ENCODE measurements at regions not wholly inside any gene's neighbourhood (a gene's known extent, or its start where the extent isn't known, plus 50 kb on each side); places are given as distances from the start of the nearest gene placed in this dataset.

DNA sequence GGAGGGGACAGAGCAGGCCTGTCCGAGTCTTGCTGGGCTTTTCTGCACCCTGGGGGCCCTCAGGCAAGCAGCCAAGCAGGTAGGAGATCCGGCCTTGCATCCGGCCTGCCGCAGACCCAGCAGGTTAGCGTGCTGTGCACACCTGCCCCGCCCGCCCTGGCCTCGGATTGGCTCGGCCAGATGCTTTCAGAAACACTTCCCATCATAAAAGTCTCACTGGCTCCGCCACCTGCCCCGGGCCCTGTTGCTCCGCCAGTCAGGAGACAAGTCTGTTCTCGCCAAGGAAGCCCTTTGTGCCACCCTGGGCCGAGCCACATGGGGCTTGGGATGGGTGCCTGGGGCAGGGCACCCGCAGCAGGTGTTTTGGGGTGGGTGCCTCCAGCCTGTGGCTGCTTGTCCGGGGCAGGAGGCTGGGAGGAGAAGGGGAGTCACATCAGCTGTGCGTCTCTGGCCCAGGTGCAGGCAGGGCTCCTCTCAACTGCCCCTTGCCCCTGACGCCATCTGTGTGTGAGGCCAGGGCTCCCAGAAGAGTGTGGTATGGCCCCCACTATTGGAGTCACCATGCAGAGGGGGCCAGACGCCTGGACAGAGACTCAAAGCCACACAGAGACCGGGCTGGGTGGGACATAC, 228.2 kb upstream of the GSE1 start:
- Histone ChIP-seq H3K4me2 (ENCODE audit: low read length) (no peak overlapping the region), H3K9ac (ENCODE audit: low read length) (no peak overlapping the region), H3K79me2 (replicated peaks; ENCODE audit: insufficient read depth, low read length) (no peaks in the 10 kb centered on the region), H2AFZ (ENCODE audit: low read depth, low read length) (no peak overlapping the region), H3K4me3 (ENCODE audit: low read length) (no peak overlapping the region), H3K27ac (ENCODE audit: low read length) (no peak overlapping the region), H3K27me3 (ENCODE audit: insufficient read depth, low read depth, low read length) (no peaks in the 10 kb centered on the region), H3K36me3 (ENCODE audit: insufficient read depth, low read length) (no peaks in the 10 kb centered on the region), H3K9me2 (ENCODE audit: insufficient read depth, low read length) (no peaks in the 10 kb centered on the region), H4K20me1 (ENCODE audit: insufficient read depth) (no peaks in the 10 kb centered on the region), H3F3A (ENCODE audit: insufficient read depth, low read length, poor library complexity, severe bottlenecking) (no peaks in the 10 kb centered on the region), H3K9me3 (ENCODE audit: low read length) (no peaks in the 10 kb centered on the region)
- TF ChIP-seq, protein P1, sequence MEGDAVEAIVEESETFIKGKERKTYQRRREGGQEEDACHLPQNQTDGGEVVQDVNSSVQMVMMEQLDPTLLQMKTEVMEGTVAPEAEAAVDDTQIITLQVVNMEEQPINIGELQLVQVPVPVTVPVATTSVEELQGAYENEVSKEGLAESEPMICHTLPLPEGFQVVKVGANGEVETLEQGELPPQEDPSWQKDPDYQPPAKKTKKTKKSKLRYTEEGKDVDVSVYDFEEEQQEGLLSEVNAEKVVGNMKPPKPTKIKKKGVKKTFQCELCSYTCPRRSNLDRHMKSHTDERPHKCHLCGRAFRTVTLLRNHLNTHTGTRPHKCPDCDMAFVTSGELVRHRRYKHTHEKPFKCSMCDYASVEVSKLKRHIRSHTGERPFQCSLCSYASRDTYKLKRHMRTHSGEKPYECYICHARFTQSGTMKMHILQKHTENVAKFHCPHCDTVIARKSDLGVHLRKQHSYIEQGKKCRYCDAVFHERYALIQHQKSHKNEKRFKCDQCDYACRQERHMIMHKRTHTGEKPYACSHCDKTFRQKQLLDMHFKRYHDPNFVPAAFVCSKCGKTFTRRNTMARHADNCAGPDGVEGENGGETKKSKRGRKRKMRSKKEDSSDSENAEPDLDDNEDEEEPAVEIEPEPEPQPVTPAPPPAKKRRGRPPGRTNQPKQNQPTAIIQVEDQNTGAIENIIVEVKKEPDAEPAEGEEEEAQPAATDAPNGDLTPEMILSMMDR (IDR thresholded peaks at IDR 0.05; ENCODE audit: poor library complexity, severe bottlenecking): no peak
- TF ChIP-seq, protein P2, sequence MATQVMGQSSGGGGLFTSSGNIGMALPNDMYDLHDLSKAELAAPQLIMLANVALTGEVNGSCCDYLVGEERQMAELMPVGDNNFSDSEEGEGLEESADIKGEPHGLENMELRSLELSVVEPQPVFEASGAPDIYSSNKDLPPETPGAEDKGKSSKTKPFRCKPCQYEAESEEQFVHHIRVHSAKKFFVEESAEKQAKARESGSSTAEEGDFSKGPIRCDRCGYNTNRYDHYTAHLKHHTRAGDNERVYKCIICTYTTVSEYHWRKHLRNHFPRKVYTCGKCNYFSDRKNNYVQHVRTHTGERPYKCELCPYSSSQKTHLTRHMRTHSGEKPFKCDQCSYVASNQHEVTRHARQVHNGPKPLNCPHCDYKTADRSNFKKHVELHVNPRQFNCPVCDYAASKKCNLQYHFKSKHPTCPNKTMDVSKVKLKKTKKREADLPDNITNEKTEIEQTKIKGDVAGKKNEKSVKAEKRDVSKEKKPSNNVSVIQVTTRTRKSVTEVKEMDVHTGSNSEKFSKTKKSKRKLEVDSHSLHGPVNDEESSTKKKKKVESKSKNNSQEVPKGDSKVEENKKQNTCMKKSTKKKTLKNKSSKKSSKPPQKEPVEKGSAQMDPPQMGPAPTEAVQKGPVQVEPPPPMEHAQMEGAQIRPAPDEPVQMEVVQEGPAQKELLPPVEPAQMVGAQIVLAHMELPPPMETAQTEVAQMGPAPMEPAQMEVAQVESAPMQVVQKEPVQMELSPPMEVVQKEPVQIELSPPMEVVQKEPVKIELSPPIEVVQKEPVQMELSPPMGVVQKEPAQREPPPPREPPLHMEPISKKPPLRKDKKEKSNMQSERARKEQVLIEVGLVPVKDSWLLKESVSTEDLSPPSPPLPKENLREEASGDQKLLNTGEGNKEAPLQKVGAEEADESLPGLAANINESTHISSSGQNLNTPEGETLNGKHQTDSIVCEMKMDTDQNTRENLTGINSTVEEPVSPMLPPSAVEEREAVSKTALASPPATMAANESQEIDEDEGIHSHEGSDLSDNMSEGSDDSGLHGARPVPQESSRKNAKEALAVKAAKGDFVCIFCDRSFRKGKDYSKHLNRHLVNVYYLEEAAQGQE (IDR thresholded peaks at IDR 0.05; ENCODE audit: borderline replicate concordance): no peak
- no peak for TF ChIP-seq EZH2 (IDR thresholded peaks at IDR 0.05; ENCODE audit: borderline replicate concordance, insufficient read depth, low read length, poor library complexity, severe bottlenecking)
- TF ChIP-seq TAF1 (IDR thresholded peaks at IDR 0.05; ENCODE audit: low read depth): no peak
- no peak for TF ChIP-seq RAD21 (conservative IDR thresholded peaks at IDR 0.05)
- no peak for TF ChIP-seq MXI1 (conservative IDR thresholded peaks at IDR 0.05; ENCODE audit: poor library complexity, severe bottlenecking)
- no peak for TF ChIP-seq EP300 (conservative IDR thresholded peaks at IDR 0.05; ENCODE audit: poor library complexity, severe bottlenecking)
- TF ChIP-seq POLR2AphosphoS5 (IDR thresholded peaks at IDR 0.05): no peak
- TF ChIP-seq SMC3 (conservative IDR thresholded peaks at IDR 0.05; ENCODE audit: poor library complexity): no peak

DNA sequence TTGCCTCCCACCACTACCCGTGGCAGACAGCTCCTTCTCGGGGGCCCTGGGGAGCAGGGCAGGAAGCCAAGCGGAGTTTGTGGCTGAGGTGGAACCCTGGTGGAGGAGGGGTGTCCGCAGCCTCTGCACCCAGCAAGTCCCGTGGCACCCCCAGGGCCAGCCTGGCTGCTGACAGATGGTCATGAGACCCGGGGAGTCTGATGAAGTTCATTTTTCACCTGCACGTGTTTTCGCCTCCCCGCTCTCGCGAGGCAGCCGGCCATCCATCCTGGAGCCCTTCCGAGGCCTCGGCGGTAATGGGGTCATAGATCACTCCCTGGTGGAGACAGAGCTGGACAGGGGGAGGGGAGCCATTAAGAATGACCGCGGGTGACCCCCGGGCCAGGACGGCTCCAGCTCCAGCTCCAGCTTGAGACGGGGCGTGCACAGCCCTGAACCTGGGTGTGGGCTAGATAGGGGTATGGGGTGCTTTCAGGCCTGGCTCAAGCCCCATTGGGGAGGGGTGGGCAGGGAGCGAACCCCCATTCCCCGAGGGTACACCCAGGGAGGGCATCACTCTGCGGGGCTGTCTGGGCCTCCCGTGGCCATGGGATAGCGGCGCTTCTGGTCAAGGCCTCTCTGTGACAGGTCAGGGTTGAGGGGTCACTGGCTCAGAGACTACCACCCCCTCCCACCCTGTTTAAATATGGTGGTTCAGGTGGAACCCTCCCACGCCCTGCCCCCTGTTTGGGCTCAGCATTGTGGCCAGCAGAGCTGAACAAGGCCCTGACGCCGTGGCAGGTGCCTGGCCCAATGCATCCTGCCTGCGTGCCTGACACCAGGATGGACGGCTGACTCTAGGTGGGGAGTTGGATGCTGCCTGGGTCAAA, 227.4 kb upstream of the GSE1 start:
- Histone ChIP-seq H3F3A (ENCODE audit: insufficient read depth, low read length, poor library complexity, severe bottlenecking) (no peaks in the 10 kb centered on the region), H3K4me2 (ENCODE audit: low read length) (no peak overlapping the region), H3K79me2 (replicated peaks; ENCODE audit: insufficient read depth, low read length) (no peaks in the 10 kb centered on the region), H3K36me3 (ENCODE audit: insufficient read depth, low read length) (no peaks in the 10 kb centered on the region), H3K27ac (ENCODE audit: low read length) (no peak overlapping the region), H2AFZ (ENCODE audit: low read depth, low read length) (no peak overlapping the region), H3K9me2 (ENCODE audit: insufficient read depth, low read length) (no peaks in the 10 kb centered on the region), H3K27me3 (ENCODE audit: insufficient read depth, low read depth, low read length) (no peaks in the 10 kb centered on the region), H3K9me3 (ENCODE audit: low read length) (no peaks in the 10 kb centered on the region), H3K9ac (ENCODE audit: low read length) (no peak overlapping the region), H3K4me3 (ENCODE audit: low read length) (no peak overlapping the region), H4K20me1 (ENCODE audit: insufficient read depth) (no peaks in the 10 kb centered on the region)
- no peak for TF ChIP-seq POLR2AphosphoS5 (IDR thresholded peaks at IDR 0.05)
- TF ChIP-seq TAF1 (IDR thresholded peaks at IDR 0.05; ENCODE audit: low read depth): no peak
- TF ChIP-seq, protein P2 (IDR thresholded peaks at IDR 0.05; ENCODE audit: borderline replicate concordance): no peak
- TF ChIP-seq EP300 (conservative IDR thresholded peaks at IDR 0.05; ENCODE audit: poor library complexity, severe bottlenecking): no peak
- no peak for TF ChIP-seq EZH2 (IDR thresholded peaks at IDR 0.05; ENCODE audit: borderline replicate concordance, insufficient read depth, low read length, poor library complexity, severe bottlenecking)
- no peak for TF ChIP-seq SMC3 (conservative IDR thresholded peaks at IDR 0.05; ENCODE audit: poor library complexity)
- no peak for TF ChIP-seq MXI1 (conservative IDR thresholded peaks at IDR 0.05; ENCODE audit: poor library complexity, severe bottlenecking)
- TF ChIP-seq, protein P1 (IDR thresholded peaks at IDR 0.05; ENCODE audit: poor library complexity, severe bottlenecking): no peak
- TF ChIP-seq RAD21 (conservative IDR thresholded peaks at IDR 0.05): no peak
